Mesenteric fat pad (tissue), 1 donor: ENCODE measurements at regions not wholly inside any gene's neighbourhood (a gene's known extent, or its start where the extent isn't known, plus 50 kb on each side); places are given as distances from the start of the nearest gene placed in this dataset.
A peak's percentile ranks its signal among the peaks of the same experiment; 100 is the strongest.

Experiments used
- DNase-seq: peaks from one replicate; pipeline ENCODE4 v3.0.0-alpha.2; 2020; ENCODE audit warnings: low spot score
- donor health status: DM: yes; HTN: yes; CAD: no.

GRCh38 chr14:99058542-99058941, 213.5 kb downstream of the BCL11B start:
- DNase-seq: peak; percentile 62

- DNase-seq: peak; percentile 83
Measured at GRCh38 chr14:99062216-99062615, 209.8 kb downstream of the BCL11B start.

DNA sequence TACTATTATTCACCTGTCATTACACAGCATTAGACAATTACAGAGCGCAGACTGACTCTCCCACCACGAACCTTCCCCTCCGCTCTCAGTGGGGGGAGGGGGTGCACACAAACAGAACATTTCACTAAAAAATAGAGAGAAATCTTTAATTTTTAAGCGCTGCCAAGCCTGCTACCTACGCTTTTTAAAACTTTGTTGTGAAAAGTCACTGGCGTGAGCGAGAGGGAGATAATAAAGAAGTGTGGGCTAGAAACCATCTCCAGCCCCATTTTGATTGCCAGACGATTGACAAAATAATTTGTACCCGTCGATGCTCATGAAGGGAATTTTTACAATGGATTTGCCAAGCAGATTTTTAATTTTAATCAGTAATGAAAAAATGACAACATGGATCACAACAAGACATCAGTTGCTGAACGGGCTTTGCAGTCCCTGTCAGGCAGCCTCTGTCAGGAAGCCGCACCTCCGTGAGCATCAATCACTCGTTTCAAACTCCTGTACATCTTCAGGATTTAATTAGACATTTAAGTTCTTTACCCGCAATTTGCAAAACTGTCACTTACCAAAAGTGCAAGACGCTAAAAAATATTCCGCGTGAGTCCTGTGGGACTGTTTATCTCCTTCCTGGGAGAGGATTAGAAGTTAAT, 209.1 kb downstream of the BCL11B start:
- DNase-seq: no peak

GRCh38 chr14:99063620-99064225, 208.3 kb downstream of the BCL11B start:
- peak; percentile 49 for DNase-seq

GRCh38 chr14:99064262-99064954, 207.6 kb downstream of the BCL11B start:
- DNase-seq: no peak

DNA sequence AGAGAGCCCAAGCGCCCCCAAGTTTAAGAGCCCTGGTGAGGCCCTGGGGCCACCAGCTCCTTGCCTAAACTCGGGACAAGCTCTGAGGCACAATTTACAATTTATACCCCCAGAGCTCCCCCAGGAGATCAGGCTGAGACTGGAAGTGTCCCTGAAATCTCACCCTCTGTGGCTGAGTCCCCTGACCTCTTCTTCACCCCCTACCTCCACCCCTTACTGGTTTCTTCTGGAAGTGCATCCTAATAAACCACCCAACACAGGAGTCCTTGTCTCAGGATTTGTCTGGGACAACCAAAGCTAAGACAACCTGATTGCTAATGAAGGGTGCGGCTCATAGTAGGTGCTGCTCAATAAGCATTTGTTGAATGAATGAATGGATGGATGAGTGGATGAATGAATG, 206.4 kb downstream of the BCL11B start:
- DNase-seq: no peak

DNA sequence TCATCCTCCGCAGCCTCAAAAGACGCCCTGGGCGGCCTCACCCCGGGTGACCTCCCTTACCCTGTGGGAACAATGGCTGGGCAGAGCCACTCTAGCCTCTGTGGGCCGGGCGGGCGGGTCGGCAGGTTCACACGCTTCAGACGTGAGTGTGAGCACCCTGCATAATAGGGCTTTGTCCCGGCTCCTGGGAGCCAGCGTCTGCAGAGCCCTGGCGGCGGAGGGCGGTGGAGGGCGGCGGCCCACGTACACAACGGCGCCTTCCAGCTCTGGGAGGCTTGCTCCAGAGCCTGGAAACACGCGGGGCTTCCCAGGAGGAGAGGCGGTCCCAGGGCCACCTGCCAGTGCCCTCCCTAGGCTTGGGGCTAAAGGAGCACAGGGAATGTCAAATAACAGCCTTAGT, 205.6 kb downstream of the BCL11B start:
- DNase-seq: peak; percentile 81

DNA sequence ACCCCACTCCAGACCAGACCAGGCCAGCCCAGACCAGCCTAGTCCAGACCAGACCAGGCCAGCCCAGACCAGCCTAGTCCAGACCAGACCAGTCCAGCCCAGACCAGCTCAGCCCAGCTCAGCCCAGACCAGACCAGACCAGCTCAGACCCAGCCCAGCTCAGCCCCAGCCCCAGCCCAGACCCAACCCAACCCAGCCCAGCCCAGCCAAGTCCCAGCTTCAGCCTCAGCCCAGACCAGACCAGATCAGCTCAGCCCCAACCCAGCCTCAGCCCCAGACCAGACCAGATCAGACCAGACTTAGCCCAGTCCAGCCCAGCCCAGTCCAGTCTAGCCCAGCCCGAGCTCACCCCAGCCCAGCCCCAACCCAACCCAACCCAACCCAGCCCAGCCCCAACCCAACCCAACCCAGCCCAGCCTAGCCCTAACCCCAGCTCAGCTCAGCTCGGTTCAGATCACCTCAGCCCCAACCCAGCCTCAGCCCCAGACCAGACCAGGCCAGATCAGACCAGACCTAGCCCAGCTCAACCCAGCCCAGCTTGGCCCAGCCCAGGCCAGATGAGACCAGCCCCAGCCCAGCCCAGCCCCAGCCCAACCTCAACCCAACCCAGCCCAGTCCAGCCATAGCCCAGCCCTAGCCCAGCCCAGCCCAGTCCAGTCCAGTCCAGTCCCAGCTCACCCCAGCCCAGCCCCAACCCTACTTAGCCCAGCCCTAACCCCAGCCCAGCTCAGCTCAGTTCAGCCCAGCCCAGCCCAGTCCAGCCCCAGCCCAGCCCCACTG, 204.7 kb downstream of the BCL11B start:
- peak; percentile 67 for DNase-seq

DNA sequence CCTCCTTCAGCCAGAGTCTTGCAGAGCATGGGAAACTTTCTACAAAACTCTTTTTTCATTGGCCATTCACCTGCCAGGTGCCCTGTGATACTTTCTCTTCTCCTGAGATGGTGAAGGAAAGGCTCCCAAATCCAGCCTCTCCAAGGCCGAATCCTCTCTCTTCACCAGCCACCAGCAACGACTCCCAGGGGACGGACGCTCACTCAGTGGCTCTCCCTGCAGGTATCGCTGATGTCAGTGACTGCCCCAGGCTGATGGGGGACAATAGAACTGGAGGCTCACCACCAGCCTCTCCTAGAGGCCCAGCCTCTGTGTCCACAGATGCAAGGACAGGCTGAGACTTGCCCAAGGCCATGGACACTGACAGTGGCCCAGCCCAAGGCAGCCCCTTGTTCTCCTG, 204.1 kb downstream of the BCL11B start:
- DNase-seq: peak; percentile 80

DNA sequence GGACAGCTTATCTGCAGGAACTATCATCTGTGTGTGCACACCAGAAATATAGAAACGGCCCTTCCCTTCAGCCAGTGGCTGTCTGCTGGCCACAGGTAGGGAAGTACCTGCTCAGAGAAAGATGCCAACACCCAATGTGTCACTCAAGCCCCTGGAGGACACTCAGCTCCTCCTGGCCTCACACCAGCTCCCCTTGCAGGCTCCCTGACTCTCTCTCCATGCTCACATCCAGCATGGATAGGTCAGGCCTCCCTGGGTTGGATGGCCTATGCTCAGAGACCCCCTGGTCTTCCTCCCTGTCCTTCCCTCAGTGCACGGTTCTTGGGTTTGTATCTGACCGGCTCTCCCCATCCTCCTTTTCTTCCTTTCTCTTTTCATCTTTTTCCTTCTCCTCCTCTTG, 202.1 kb downstream of the BCL11B start:
- DNase-seq: peak; percentile 49

DNA sequence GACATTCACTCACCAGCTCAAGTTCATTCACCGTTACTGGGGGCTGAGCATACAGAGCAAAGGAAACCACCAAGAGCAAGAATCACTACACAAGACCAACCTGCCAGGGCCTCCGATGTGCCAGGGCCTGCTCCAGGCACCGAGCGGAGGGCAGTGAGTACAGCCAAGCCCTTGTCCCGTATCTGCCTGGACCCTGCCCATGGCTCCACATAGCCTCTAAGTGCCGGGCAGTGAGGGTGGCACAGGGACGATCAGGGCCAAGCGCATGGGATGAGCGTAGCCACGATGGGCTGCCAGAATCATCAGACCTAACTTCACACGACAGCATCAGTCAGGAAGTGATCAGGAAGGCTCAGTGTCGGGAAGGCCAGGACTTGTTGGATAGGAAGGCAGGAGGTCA, 199.6 kb downstream of the BCL11B start:
- DNase-seq: peak; percentile 47

- peak; percentile 30 for DNase-seq
Measured at GRCh38 chr14:99072956-99073355, 199.0 kb downstream of the BCL11B start.

GRCh38 chr14:99073431-99073830, 198.6 kb downstream of the BCL11B start:
- peak; percentile 57 for DNase-seq

- DNase-seq: peak; percentile 88
Measured at GRCh38 chr14:99075061-99075460, 196.9 kb downstream of the BCL11B start.

GRCh38 chr14:99075771-99076375, 196.1 kb downstream of the BCL11B start:
- DNase-seq: no peak

- peak; percentile 45 for DNase-seq
Measured at GRCh38 chr14:99077076-99077843, 194.7 kb downstream of the BCL11B start.

DNA sequence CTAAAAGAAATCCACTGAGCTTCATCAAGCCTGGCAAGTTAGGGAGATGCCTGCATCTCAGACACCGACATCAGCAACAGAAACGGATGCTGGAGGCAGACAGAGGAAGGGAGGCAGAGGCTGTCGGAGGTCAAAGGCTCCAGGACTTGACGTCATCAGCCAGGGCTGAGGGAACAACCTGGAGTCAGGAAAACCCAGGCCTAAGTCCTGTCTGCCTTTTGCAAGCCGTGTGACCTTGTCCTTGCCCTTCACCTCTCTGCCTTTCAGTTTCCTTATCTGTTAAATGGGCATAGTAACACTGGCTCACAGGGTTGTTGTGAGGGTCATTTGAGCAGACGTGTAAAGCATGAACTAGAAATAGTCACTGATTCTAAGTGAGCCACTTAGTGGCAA, 194.2 kb downstream of the BCL11B start:
- peak; percentile 26 for DNase-seq

DNA sequence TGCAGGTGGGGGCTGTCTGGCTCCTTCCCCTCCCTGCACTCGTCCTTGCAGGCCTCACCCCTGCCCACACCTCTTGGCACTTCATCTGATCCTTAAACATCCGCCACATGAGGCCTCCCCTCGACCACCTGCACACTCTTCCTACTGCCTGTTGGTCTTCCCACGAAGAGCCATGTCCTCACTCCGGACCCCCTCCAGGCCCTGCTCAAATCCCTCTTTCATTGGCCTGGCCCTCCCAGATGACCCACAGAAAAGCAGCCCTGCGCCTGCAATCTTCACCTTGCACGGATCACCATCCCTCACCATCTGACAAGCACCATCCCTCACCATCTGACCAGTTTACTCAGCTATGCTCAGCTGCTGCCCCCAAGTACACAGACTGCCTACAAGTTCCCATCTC, 193.6 kb downstream of the BCL11B start:
- peak; percentile 49 for DNase-seq

DNA sequence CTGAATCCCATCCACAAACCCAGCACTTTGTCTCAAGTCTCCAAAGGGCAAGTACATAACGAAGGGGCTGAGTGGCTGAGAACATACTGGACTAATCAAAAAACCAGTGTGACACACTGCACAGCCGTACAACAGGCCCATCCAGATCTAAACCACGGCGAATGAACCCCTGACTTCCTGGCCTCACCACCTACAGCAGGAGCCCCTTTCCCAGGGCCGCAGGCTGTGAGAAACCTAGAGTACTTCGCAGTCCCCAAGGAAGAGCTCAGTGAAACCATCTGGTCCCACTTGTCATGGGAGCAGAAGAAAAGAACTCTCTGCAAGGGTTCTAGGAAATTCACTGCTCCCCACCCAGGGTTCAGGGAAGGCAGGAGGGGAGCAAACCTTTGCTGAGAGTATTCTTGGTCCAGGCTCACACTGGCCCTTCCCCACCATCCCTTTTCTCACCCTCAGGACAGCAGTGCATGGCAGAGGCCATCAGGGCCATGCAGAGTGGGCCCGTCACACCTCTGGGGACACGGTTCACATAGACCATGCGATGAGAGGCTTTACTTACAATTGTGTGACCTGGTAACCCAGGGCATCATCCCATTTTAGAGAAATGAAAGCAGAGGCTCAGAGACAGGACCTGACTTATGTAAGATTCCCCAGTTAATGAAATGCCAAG, 192.8 kb downstream of the BCL11B start:
- DNase-seq: peak; percentile 67

DNA sequence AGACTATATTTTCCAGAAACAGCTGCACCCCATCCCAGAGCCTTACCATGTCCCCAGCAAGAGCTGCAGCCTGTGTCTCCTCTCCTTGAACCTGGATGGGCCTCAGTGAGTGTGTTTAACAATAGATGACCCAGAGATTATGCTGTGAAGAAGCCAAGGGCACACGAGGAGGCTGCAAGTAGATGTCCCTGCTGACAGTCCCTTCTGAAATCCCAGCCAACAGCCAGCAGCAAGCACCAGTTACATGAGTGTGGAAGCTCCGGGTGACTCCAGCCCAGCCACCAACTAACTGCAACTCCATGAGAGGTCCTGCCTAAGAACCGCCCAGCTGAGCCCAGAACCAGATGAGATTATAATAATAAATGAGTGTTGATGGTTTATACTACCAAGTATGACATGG, 191.7 kb downstream of the BCL11B start:
- peak; percentile 55 for DNase-seq
